K562 (cell line): ENCODE measurements at regions not wholly inside any gene's neighbourhood (a gene's known extent, or its start where the extent isn't known, plus 50 kb on each side); places are given as distances from the start of the nearest gene placed in this dataset.

Experiments used
- ATAC-seq: fragments of 200-7000 bp; cut with Tn5 transposase; 3 replicates; pipeline ENCODE4 v1.9.1; 2020; ENCODE audit warnings: moderate library complexity
- BruUV-seq: library from RNA; stranded (reverse); fragments of 400-500 nt; replicated peaks from 2 replicates; lab custom pipeline; 2021; lab: Mats Ljungman, UMichigan
- CTCF ChIA-PET: fragments of 300-600 bp; formaldehyde crosslinking; extraction: SDS; loops from one replicate; lab custom pipeline; 2021; ENCODE audit warnings: low intra/inter-chr PET ratio; lab: Yijun Ruan, JAX
- POLR2A ChIA-PET: fragments of 300-600, 350-650 bp; sonication (Branson Sonifier 250); formaldehyde crosslinking; extraction: SDS; loops from one replicate; lab custom pipeline; 2021; ENCODE audit warnings: antibody characterized with exemption, inconsistent platforms; lab: Yijun Ruan, JAX
- DNase-seq, 4 experiments: peaks; one replicate each; pipeline versions ENCODE4 v3.0.0 to v3.0.0-alpha.2; 2011 to 2018; ENCODE audit warnings: low spot score in 3 of 4, mixed read lengths in 3 of 4; ENCODE audit errors: extremely low read depth in 1 of 4
- FAIRE-seq: peaks from 2 replicates; lab custom pipeline; 2011; peaks lifted over from hg19 to GRCh38; lab: Jason Lieb, UNC
- H2AFZ ChIP-seq: 2 replicates; pipeline ENCODE4 v1.6.0; 2011; ENCODE audit warnings: low read depth, low read length, control low read depth, inconsistent platforms
- H3K27ac ChIP-seq: fragments of 200-600 bp; 3 replicates; pipeline ENCODE4 v1.8.0; 2011; ENCODE audit warnings: low read depth, mild to moderate bottlenecking, control low read depth, inconsistent platforms, low read length, moderate library complexity, mixed read lengths; ENCODE audit errors: extremely low read depth
- H3K27me3 ChIP-seq, 2 experiments: fragments of 300-600 bp in 1 of 2; 2 replicates in 1 of 2; 3 replicates in 1 of 2; pipeline versions ENCODE4 v1.6.0 to v1.8.0; 2011; ENCODE audit warnings: inconsistent platforms in 2 of 2, low read length in 2 of 2, mild to moderate bottlenecking in 1 of 2, mixed read lengths in 1 of 2, moderate library complexity in 1 of 2; ENCODE audit not compliant: control insufficient read depth in 2 of 2, insufficient read depth in 2 of 2
- H3K36me3 ChIP-seq: fragments of 300-600 bp; 3 replicates; pipeline ENCODE4 v1.8.0; 2011; ENCODE audit warnings: mild to moderate bottlenecking, low read length, inconsistent platforms; ENCODE audit not compliant: control insufficient read depth, insufficient read depth
- H3K4me1 ChIP-seq, 2 experiments: fragments of 200-600 bp in 1 of 2; replicated peaks in 1 of 2; 2 replicates in 1 of 2; 3 replicates in 1 of 2; pipeline versions ENCODE4 v1.5.1 to v1.8.0; 2011; ENCODE audit warnings: inconsistent platforms in 2 of 2, low read length in 2 of 2, mild to moderate bottlenecking in 1 of 2, mixed read lengths in 1 of 2, moderate library complexity in 1 of 2; ENCODE audit not compliant: control insufficient read depth in 2 of 2, insufficient read depth in 2 of 2
- H3K4me2 ChIP-seq: 2 replicates; pipeline ENCODE4 v1.6.1; 2011; ENCODE audit warnings: low read length, control low read depth, inconsistent platforms, mixed read lengths; ENCODE audit not compliant: insufficient read depth
- H3K4me3 ChIP-seq: fragments of 200-600 bp; sonication (generic), shearing (Covaris generic); 2 replicates; pipeline ENCODE4 v1.5.1; 2016; ENCODE audit warnings: control low read depth, inconsistent platforms
- H3K79me2 ChIP-seq: fragments of 200-600 bp; 3 replicates; pipeline ENCODE4 v1.8.0; 2011; ENCODE audit warnings: low read length, inconsistent platforms; ENCODE audit not compliant: control insufficient read depth, insufficient read depth
- H3K9ac ChIP-seq, 2 experiments: 2 replicates each; pipeline versions ENCODE4 v1.6.0 to v1.6.1; 2011; ENCODE audit warnings: low read depth in 2 of 2, low read length in 2 of 2, control low read depth in 1 of 2, inconsistent platforms in 1 of 2, mild to moderate bottlenecking in 1 of 2, mixed read lengths in 1 of 2; ENCODE audit not compliant: insufficient read depth in 1 of 2
- H3K9me1 ChIP-seq: one replicate; pipeline ENCODE4 v1.6.0; 2011; ENCODE audit warnings: inconsistent platforms, mild to moderate bottlenecking, low read length, moderate library complexity; ENCODE audit not compliant: control insufficient read depth, insufficient read depth
- H3K9me3 ChIP-seq: replicated peaks from 2 replicates; pipeline ENCODE4 v1.5.1; 2011; ENCODE audit warnings: low read depth, low read length, inconsistent platforms; ENCODE audit not compliant: control insufficient read depth, insufficient read depth
- H4K20me1 ChIP-seq: replicated peaks from 2 replicates; pipeline ENCODE4 v1.6.1; 2011; ENCODE audit warnings: low read length, inconsistent platforms, mixed read lengths; ENCODE audit not compliant: control insufficient read depth, insufficient read depth
- CSDE1 ChIP-seq, 2 experiments: fragments of 450-650 bp; IDR thresholded peaks; 2 replicates each; pipeline ENCODE4 v1.6.1; 2016; ENCODE audit warnings: mild to moderate bottlenecking in 1 of 2
- HEY1 ChIP-seq: fragments of 250-450 bp; sonication (Bioruptor Pico); IDR thresholded peaks from 2 replicates; pipeline ENCODE4 v1.5.0; 2020; ENCODE audit warnings: mild to moderate bottlenecking, moderate library complexity, borderline replicate concordance
- IFI16 ChIP-seq: fragments of 250-450 bp; sonication (Bioruptor Pico); IDR thresholded peaks from 2 replicates; pipeline ENCODE4 v2.1.2; 2022; ENCODE audit warnings: mild to moderate bottlenecking, inconsistent platforms
- LEF1 ChIP-seq: fragments of 450-650 bp; IDR thresholded peaks from 2 replicates; pipeline ENCODE4 v1.6.1; 2016; ENCODE audit warnings: mild to moderate bottlenecking
- POLR2G ChIP-seq: fragments of 200-400 bp; formaldehyde crosslinking; IDR thresholded peaks from 2 replicates; pipeline ENCODE4 v1.6.1; 2017; ENCODE audit warnings: low read depth, mild to moderate bottlenecking, antibody characterized with exemption, low read length, moderate library complexity
- POU5F1 ChIP-seq: fragments of 150-350 bp; IDR thresholded peaks from 2 replicates; pipeline ENCODE4 v1.6.1; 2014; ENCODE audit warnings: borderline replicate concordance, low read length, low read depth, mild to moderate bottlenecking; ENCODE audit not compliant: partially characterized antibody
- RFX7 ChIP-seq: fragments of 250-450 bp; sonication (Bioruptor Pico); IDR thresholded peaks from 2 replicates; pipeline ENCODE4 v1.5.1; 2021; ENCODE audit warnings: mild to moderate bottlenecking
- SETDB1 ChIP-seq: IDR thresholded peaks from one replicate; pipeline ENCODE4 v1.6.1; 2012; ENCODE audit warnings: low read length, control low read depth, inconsistent platforms
- ZC3H4 ChIP-seq: sonication (generic); formaldehyde crosslinking; IDR thresholded peaks from 2 replicates; pipeline ENCODE4 v1.9.0; 2021; ENCODE audit warnings: missing genetic modification reagents, borderline replicate concordance
- ZFPM2 ChIP-seq: fragments of 250-450 bp; sonication (Bioruptor Pico); IDR thresholded peaks from 2 replicates; pipeline ENCODE4 v1.5.1; 2022; ENCODE audit warnings: mild to moderate bottlenecking
- ZNF253 ChIP-seq: fragments of 250-450 bp; sonication (Bioruptor Pico); conservative IDR thresholded peaks from 2 replicates; pipeline ENCODE4 v1.6.1; 2021; ENCODE audit warnings: mild to moderate bottlenecking
- ZNF3 ChIP-seq: fragments of 250-450 bp; sonication (Bioruptor Pico); IDR thresholded peaks from 2 replicates; pipeline ENCODE4 v1.5.0; 2021; ENCODE audit warnings: mild to moderate bottlenecking, moderate library complexity
- ZNF324 ChIP-seq: fragments of 250-450 bp; sonication (Bioruptor Pico); IDR thresholded peaks from 2 replicates; pipeline ENCODE4 v1.4.0; 2020; ENCODE audit warnings: mild to moderate bottlenecking
- ZNF507 ChIP-seq: conservative IDR thresholded peaks from 2 replicates; pipeline ENCODE4 v1.6.1; 2017; ENCODE audit warnings: missing genetic modification characterization, missing compliant biosample characterization
- ZSCAN29 ChIP-seq: fragments of 450-650 bp; IDR thresholded peaks from 2 replicates; pipeline ENCODE4 v1.6.1; 2017
- WGBS: fragments of 100-300 bp; shearing (Covaris generic); methylation state at CpG from one replicate; pipeline ENCODE4 v1.1.6; 2016; ENCODE audit warnings: low coverage, mixed read lengths; ENCODE audit not compliant: insufficient coverage; ENCODE audit errors: missing lambda C conversion rate; 5-methylcytosine and 5-hydroxymethylcytosine counted together
- in situ Hi-C: fragments of 300-500 bp; cut with MboI; formaldehyde crosslinking; loops from 4 replicates; pipeline ENCODE4 v1.15.0; 2018; ENCODE audit warnings: inconsistent platforms, mixed read lengths
- intact Hi-C: fragments of 100-400 bp; cut with micrococcal nuclease; formaldehyde crosslinking; loops from 2 replicates; pipeline ENCODE4 v1.14.2; 2022
- TF ChIP-seq, protein P1 (sequence below): sonication (generic); formaldehyde crosslinking; IDR thresholded peaks from 2 replicates; pipeline ENCODE4 v1.8.1; 2023; ENCODE audit warnings: mild to moderate bottlenecking, missing genetic modification reagents
- TF ChIP-seq, protein P2 (sequence below), 2 experiments: fragments of 450-650 bp in 1 of 2; sonication (generic) in 1 of 2; formaldehyde crosslinking; conservative IDR thresholded peaks; 2 replicates each; pipeline versions ENCODE4 v1.4.0 to v1.8.1; 2020 to 2022; ENCODE audit warnings: mild to moderate bottlenecking in 1 of 2, missing genetic modification reagents in 1 of 2

DNA sequence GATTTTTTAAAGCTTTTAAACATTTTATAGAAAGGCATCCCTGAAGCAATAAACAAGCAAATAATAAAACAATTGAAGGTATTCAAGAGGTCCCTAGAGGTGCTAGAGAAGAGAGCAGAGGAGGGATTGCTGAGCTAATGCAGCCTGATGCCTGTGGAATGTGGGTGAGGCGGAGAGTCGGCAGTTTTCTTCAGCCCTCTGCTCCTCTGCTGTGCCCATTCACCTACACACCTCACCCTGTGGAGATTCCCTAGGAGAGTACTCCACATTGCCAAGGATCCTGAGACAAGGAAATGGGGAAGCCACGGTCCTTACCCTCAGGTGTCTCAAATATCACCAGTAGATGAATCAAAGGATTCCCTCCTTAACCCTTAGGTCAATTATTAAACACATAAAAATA, 199.8 kb upstream of the POU3F2 start (continued):
- TF ChIP-seq, protein P1, sequence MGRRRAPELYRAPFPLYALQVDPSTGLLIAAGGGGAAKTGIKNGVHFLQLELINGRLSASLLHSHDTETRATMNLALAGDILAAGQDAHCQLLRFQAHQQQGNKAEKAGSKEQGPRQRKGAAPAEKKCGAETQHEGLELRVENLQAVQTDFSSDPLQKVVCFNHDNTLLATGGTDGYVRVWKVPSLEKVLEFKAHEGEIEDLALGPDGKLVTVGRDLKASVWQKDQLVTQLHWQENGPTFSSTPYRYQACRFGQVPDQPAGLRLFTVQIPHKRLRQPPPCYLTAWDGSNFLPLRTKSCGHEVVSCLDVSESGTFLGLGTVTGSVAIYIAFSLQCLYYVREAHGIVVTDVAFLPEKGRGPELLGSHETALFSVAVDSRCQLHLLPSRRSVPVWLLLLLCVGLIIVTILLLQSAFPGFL (CRISPR knock-in tag): no peak
- TF ChIP-seq IFI16 (CRISPR knock-in tag) (no peak), ZC3H4 (CRISPR knock-in tag) (no peak)

DNA sequence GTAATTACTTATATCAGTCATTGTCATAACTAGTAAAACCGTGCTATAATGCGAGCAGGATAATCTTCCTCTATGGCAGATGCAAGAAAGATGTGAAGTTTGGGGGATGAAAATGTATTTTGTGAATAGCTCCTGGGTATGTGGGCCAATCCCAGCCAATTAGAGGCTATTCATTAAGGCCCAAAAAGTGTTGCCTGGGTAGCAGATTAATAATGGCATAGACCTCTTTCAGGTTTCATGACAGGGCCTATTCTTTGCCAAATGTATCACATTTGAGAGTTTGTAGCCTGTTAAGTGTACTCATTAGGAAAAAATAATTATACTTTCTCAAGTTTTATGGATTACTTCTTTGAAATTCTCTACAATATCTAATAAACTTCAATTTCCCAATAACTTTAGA, 199.2 kb upstream of the POU3F2 start:
- Histone ChIP-seq H3K4me1 (no peaks in the 10 kb centered on the region), H3K9me3 (no peaks in the 10 kb centered on the region), H2AFZ (no peak overlapping the region), H3K27ac (no peak overlapping the region), H3K36me3 (no peaks in the 10 kb centered on the region), H3K9me1 (no peaks in the 10 kb centered on the region), H3K4me2 (no peak overlapping the region), H3K27me3 (no peaks in the 10 kb centered on the region), H4K20me1 (no peaks in the 10 kb centered on the region), H3K9ac (no peak overlapping the region), H3K4me3 (no peak overlapping the region), H3K79me2 (no peaks in the 10 kb centered on the region)
- in situ Hi-C loops (no loop called here), intact Hi-C loops (no loop called here)
- no peak for ATAC-seq
- ChIA-PET CTCF (no interaction called here), POLR2A (no interaction called here)
- BruUV-seq: no TSS peak
- no peak for DNase-seq
- TF ChIP-seq LEF1: no peak
- TF ChIP-seq ZNF507 (tag): no peak
- TF ChIP-seq POLR2G: no peak
- TF ChIP-seq HEY1 (CRISPR knock-in tag): no peak
- no peak for TF ChIP-seq RFX7 (CRISPR knock-in tag)
- TF ChIP-seq ZNF3: no peak
- TF ChIP-seq ZSCAN29: no peak
- TF ChIP-seq, protein P2, sequence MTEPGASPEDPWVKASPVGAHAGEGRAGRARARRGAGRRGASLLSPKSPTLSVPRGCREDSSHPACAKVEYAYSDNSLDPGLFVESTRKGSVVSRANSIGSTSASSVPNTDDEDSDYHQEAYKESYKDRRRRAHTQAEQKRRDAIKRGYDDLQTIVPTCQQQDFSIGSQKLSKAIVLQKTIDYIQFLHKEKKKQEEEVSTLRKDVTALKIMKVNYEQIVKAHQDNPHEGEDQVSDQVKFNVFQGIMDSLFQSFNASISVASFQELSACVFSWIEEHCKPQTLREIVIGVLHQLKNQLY (CRISPR knock-in tag; conservative IDR thresholded peaks at IDR 0.05): no peak
- TF ChIP-seq POU5F1: no peak
- no peak for TF ChIP-seq ZNF253 (CRISPR knock-in tag)
- TF ChIP-seq SETDB1: no peak
- TF ChIP-seq ZNF324 (CRISPR knock-in tag): no peak
- TF ChIP-seq ZFPM2 (CRISPR knock-in tag): no peak
- no peak for TF ChIP-seq CSDE1 (IDR thresholded peaks at IDR 0.05)
- FAIRE-seq: no peak
- 0% methylated on average over 2 of the region's 2 CpGs for WGBS
